HFFc6 (cell line): ENCODE measurements at regions not wholly inside any gene's neighbourhood (a gene's known extent, or its start where the extent isn't known, plus 50 kb on each side); places are given as distances from the start of the nearest gene placed in this dataset.

Source experiments
- DNase-seq: peaks from one replicate; pipeline ENCODE4 v3.0.0-alpha.2; 2018
- H3K27ac Mint-ChIP-seq: 2 replicates; pipeline ENCODE4 v1.8.0; 2020; ENCODE audit warnings: mild to moderate bottlenecking, mixed read lengths
- H3K27me3 Mint-ChIP-seq: 2 replicates; pipeline ENCODE4 v1.8.0; 2021; ENCODE audit warnings: mild to moderate bottlenecking, moderate library complexity, mixed read lengths; ENCODE audit not compliant: insufficient read depth
- H3K36me3 Mint-ChIP-seq: 2 replicates; pipeline ENCODE4 v1.8.0; 2021; ENCODE audit warnings: low read depth, mixed read lengths
- H3K4me1 Mint-ChIP-seq: 2 replicates; pipeline ENCODE4 v1.8.0; 2020; ENCODE audit warnings: low read depth, mixed read lengths
- H3K4me3 Mint-ChIP-seq: 2 replicates; pipeline ENCODE4 v1.8.0; 2020; ENCODE audit warnings: mild to moderate bottlenecking, moderate library complexity, mixed read lengths
- H3K9me3 Mint-ChIP-seq: 2 replicates; pipeline ENCODE4 v1.8.0; 2020; ENCODE audit warnings: mild to moderate bottlenecking, mixed read lengths
- CTCF ChIP-seq: fragments of 200-600 bp; sonication (generic); IDR thresholded peaks from 2 replicates; pipeline ENCODE4 v1.5.0; 2021; ENCODE audit warnings: antibody characterized with exemption, mild to moderate bottlenecking

DNA sequence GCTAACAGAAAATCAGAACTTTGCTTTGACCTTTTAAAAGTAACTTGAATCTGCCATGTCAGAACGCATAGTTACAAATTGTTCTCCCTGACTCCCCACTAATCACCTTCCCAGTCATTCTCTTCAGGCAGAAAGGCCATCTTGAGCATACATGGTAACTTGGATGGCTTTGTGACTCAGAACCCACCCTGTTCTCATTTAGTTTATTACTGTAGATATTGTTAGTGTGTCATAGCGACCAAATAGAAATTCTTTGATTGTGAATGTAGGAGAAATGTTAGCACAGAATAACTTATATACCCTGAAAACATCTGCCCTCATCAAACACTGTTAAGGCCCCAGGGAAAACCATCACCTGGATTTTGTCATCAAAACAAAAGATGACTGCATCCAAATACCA, 382.0 kb downstream of the MAGEB5 start:
- no peak for DNase-seq
- Mint-ChIP-seq H3K4me3 (no peak overlapping the region), H3K9me3 (peaks cover 9% of the 10 kb centered on the region), H3K27ac (no peak overlapping the region), H3K27me3 (peaks cover 1% of the 10 kb centered on the region; the same call in 1 of the 2 replicates), H3K36me3 (no peaks in the 10 kb centered on the region), H3K4me1 (no peaks in the 10 kb centered on the region)
- no peak for TF ChIP-seq CTCF

GRCh38 chrX:26590849-26591248, 374.9 kb downstream of the MAGEB5 start:
- H3K27me3 Mint-ChIP-seq: peaks cover 1% of the 10 kb centered on the region; the same call in 1 of the 2 replicates
- H3K9me3 Mint-ChIP-seq: no peaks in the 10 kb centered on the region; the same call in 1 of the 2 replicates
- H3K4me3 Mint-ChIP-seq: no peak overlapping the region
- no peak for TF ChIP-seq CTCF
- no peak for DNase-seq
- H3K4me1 Mint-ChIP-seq: no peaks in the 10 kb centered on the region
- no peaks in the 10 kb centered on the region for H3K36me3 Mint-ChIP-seq
- H3K27ac Mint-ChIP-seq: no peak overlapping the region

GRCh38 chrX:26586570-26586969, 370.6 kb downstream of the MAGEB5 start:
- H3K4me1 Mint-ChIP-seq: no peaks in the 10 kb centered on the region
- no peaks in the 10 kb centered on the region for H3K27me3 Mint-ChIP-seq
- no peak for DNase-seq
- H3K27ac Mint-ChIP-seq: no peak overlapping the region
- H3K4me3 Mint-ChIP-seq: no peak overlapping the region
- no peak for TF ChIP-seq CTCF
- H3K9me3 Mint-ChIP-seq: peaks cover 5% of the 10 kb centered on the region; the same call in 1 of the 2 replicates
- H3K36me3 Mint-ChIP-seq: no peaks in the 10 kb centered on the region

DNA sequence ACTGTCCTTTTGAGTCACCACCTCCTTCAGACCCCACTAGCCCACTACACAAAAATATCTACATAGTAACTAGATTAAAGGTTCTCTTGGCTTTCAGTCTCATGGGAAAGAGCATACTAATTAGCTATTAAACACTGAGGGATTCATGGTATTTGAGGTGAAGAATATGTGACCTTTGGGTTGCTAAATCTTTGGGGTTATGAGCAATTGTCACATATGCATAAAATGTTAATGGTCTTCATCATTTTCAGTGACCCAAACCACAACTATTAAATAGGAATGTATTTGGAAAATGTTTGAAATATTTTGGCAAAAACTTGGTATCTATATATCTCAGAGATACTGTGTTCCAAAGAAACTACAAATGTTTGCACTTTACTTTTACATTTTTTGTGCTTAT, 365.1 kb downstream of the MAGEB5 start:
- no peak for DNase-seq
- no peak for TF ChIP-seq CTCF
- no peak overlapping the region for H3K4me3 Mint-ChIP-seq
- no peaks in the 10 kb centered on the region for H3K27me3 Mint-ChIP-seq
- no peaks in the 10 kb centered on the region for H3K4me1 Mint-ChIP-seq
- H3K27ac Mint-ChIP-seq: no peak overlapping the region
- peaks cover 6% of the 10 kb centered on the region for H3K9me3 Mint-ChIP-seq
- H3K36me3 Mint-ChIP-seq: no peaks in the 10 kb centered on the region

GRCh38 chrX:26580021-26580420, 364.1 kb downstream of the MAGEB5 start:
- no peaks in the 10 kb centered on the region for H3K27me3 Mint-ChIP-seq
- TF ChIP-seq CTCF: no peak
- H3K9me3 Mint-ChIP-seq: peaks cover 6% of the 10 kb centered on the region
- no peak for DNase-seq
- H3K27ac Mint-ChIP-seq: no peak overlapping the region
- no peaks in the 10 kb centered on the region for H3K36me3 Mint-ChIP-seq
- no peaks in the 10 kb centered on the region for H3K4me1 Mint-ChIP-seq
- H3K4me3 Mint-ChIP-seq: no peak overlapping the region

GRCh38 chrX:26574234-26574633, 358.3 kb downstream of the MAGEB5 start:
- Mint-ChIP-seq H3K4me3 (no peak overlapping the region), H3K36me3 (no peaks in the 10 kb centered on the region), H3K27ac (no peak overlapping the region), H3K9me3 (peaks cover 4% of the 10 kb centered on the region), H3K27me3 (no peaks in the 10 kb centered on the region), H3K4me1 (no peaks in the 10 kb centered on the region)
- no peak for DNase-seq
- no peak for TF ChIP-seq CTCF
